K562 (cell line): ENCODE measurements at regions not wholly inside any gene's neighbourhood (a gene's known extent, or its start where the extent isn't known, plus 50 kb on each side); places are given as distances from the start of the nearest gene placed in this dataset.

ENCODE experiments used
- ATAC-seq: fragments of 200-7000 bp; cut with Tn5 transposase; 3 replicates; pipeline ENCODE4 v1.9.1; 2020; ENCODE audit warnings: moderate library complexity
- BruUV-seq: library from RNA; stranded (reverse); fragments of 400-500 nt; replicated peaks from 2 replicates; lab custom pipeline; 2021; lab: Mats Ljungman, UMichigan
- CTCF ChIA-PET: fragments of 300-600 bp; formaldehyde crosslinking; extraction: SDS; loops from one replicate; lab custom pipeline; 2021; ENCODE audit warnings: low intra/inter-chr PET ratio; lab: Yijun Ruan, JAX
- POLR2A ChIA-PET: fragments of 300-600, 350-650 bp; sonication (Branson Sonifier 250); formaldehyde crosslinking; extraction: SDS; loops from one replicate; lab custom pipeline; 2021; ENCODE audit warnings: antibody characterized with exemption, inconsistent platforms; lab: Yijun Ruan, JAX
- DNase-seq, 4 experiments: peaks; one replicate each; pipeline versions ENCODE4 v3.0.0 to v3.0.0-alpha.2; 2011 to 2018; ENCODE audit warnings: low spot score in 3 of 4, mixed read lengths in 3 of 4; ENCODE audit errors: extremely low read depth in 1 of 4
- FAIRE-seq: peaks from 2 replicates; lab custom pipeline; 2011; peaks lifted over from hg19 to GRCh38; lab: Jason Lieb, UNC
- H2AFZ ChIP-seq: 2 replicates; pipeline ENCODE4 v1.6.0; 2011; ENCODE audit warnings: low read depth, low read length, control low read depth, inconsistent platforms
- H3K27ac ChIP-seq: fragments of 200-600 bp; 3 replicates; pipeline ENCODE4 v1.8.0; 2011; ENCODE audit warnings: low read depth, mild to moderate bottlenecking, control low read depth, inconsistent platforms, low read length, moderate library complexity, mixed read lengths; ENCODE audit errors: extremely low read depth
- H3K27me3 ChIP-seq, 2 experiments: fragments of 300-600 bp in 1 of 2; 2 replicates in 1 of 2; 3 replicates in 1 of 2; pipeline versions ENCODE4 v1.6.0 to v1.8.0; 2011; ENCODE audit warnings: inconsistent platforms in 2 of 2, low read length in 2 of 2, mild to moderate bottlenecking in 1 of 2, mixed read lengths in 1 of 2, moderate library complexity in 1 of 2; ENCODE audit not compliant: control insufficient read depth in 2 of 2, insufficient read depth in 2 of 2
- H3K36me3 ChIP-seq: fragments of 300-600 bp; 3 replicates; pipeline ENCODE4 v1.8.0; 2011; ENCODE audit warnings: mild to moderate bottlenecking, low read length, inconsistent platforms; ENCODE audit not compliant: control insufficient read depth, insufficient read depth
- H3K4me1 ChIP-seq, 2 experiments: fragments of 200-600 bp in 1 of 2; replicated peaks in 1 of 2; 2 replicates in 1 of 2; 3 replicates in 1 of 2; pipeline versions ENCODE4 v1.5.1 to v1.8.0; 2011; ENCODE audit warnings: inconsistent platforms in 2 of 2, low read length in 2 of 2, mild to moderate bottlenecking in 1 of 2, mixed read lengths in 1 of 2, moderate library complexity in 1 of 2; ENCODE audit not compliant: control insufficient read depth in 2 of 2, insufficient read depth in 2 of 2
- H3K4me2 ChIP-seq: 2 replicates; pipeline ENCODE4 v1.6.1; 2011; ENCODE audit warnings: low read length, control low read depth, inconsistent platforms, mixed read lengths; ENCODE audit not compliant: insufficient read depth
- H3K4me3 ChIP-seq: fragments of 200-600 bp; sonication (generic), shearing (Covaris generic); 2 replicates; pipeline ENCODE4 v1.5.1; 2016; ENCODE audit warnings: control low read depth, inconsistent platforms
- H3K79me2 ChIP-seq: fragments of 200-600 bp; 3 replicates; pipeline ENCODE4 v1.8.0; 2011; ENCODE audit warnings: low read length, inconsistent platforms; ENCODE audit not compliant: control insufficient read depth, insufficient read depth
- H3K9ac ChIP-seq, 2 experiments: 2 replicates each; pipeline versions ENCODE4 v1.6.0 to v1.6.1; 2011; ENCODE audit warnings: low read depth in 2 of 2, low read length in 2 of 2, control low read depth in 1 of 2, inconsistent platforms in 1 of 2, mild to moderate bottlenecking in 1 of 2, mixed read lengths in 1 of 2; ENCODE audit not compliant: insufficient read depth in 1 of 2
- H3K9me1 ChIP-seq: one replicate; pipeline ENCODE4 v1.6.0; 2011; ENCODE audit warnings: inconsistent platforms, mild to moderate bottlenecking, low read length, moderate library complexity; ENCODE audit not compliant: control insufficient read depth, insufficient read depth
- H3K9me3 ChIP-seq: replicated peaks from 2 replicates; pipeline ENCODE4 v1.5.1; 2011; ENCODE audit warnings: low read depth, low read length, inconsistent platforms; ENCODE audit not compliant: control insufficient read depth, insufficient read depth
- H4K20me1 ChIP-seq: replicated peaks from 2 replicates; pipeline ENCODE4 v1.6.1; 2011; ENCODE audit warnings: low read length, inconsistent platforms, mixed read lengths; ENCODE audit not compliant: control insufficient read depth, insufficient read depth
- CC2D1A ChIP-seq: fragments of 450-650 bp; IDR thresholded peaks from 2 replicates; pipeline ENCODE4 v1.6.1; 2017; ENCODE audit warnings: mild to moderate bottlenecking
- ELF2 ChIP-seq: fragments of 250-450 bp; sonication (Bioruptor Pico); IDR thresholded peaks from 2 replicates; pipeline ENCODE4 v1.5.0; 2021; ENCODE audit warnings: mild to moderate bottlenecking
- ERF ChIP-seq: fragments of 450-650 bp; formaldehyde crosslinking; IDR thresholded peaks from 2 replicates; pipeline ENCODE4 v1.4.0; 2020; ENCODE audit warnings: mild to moderate bottlenecking, mixed read lengths
- HNRNPK ChIP-seq: fragments of 200-400 bp; formaldehyde crosslinking; IDR thresholded peaks from one replicate; pipeline ENCODE4 v1.6.1; 2018; ENCODE audit warnings: mild to moderate bottlenecking, low read depth, low read length; ENCODE audit not compliant: poor library complexity, severe bottlenecking
- NUFIP1 ChIP-seq: fragments of 450-650 bp; IDR thresholded peaks from 2 replicates; pipeline ENCODE4 v1.6.1; 2018; ENCODE audit not compliant: partially characterized antibody
- POLR2AphosphoS2 ChIP-seq: IDR thresholded peaks from 2 replicates; pipeline ENCODE4 v1.6.1; 2012; ENCODE audit warnings: low read length, improper control_type of control experiment
- POLR3A ChIP-seq: IDR thresholded peaks from 2 replicates; pipeline ENCODE4 v1.6.1; 2011; ENCODE audit warnings: borderline replicate concordance, mild to moderate bottlenecking, moderate library complexity; ENCODE audit not compliant: insufficient read length, insufficient read depth; ENCODE audit errors: extremely low read depth
- XRCC4 ChIP-seq: IDR thresholded peaks from one replicate; pipeline ENCODE4 v1.6.1; 2011; ENCODE audit not compliant: insufficient read depth, insufficient read length; ENCODE audit errors: extremely low read depth
- ZNF282 ChIP-seq: sonication (generic); formaldehyde crosslinking; IDR thresholded peaks from 2 replicates; pipeline ENCODE4 v1.8.1; 2023; ENCODE audit warnings: missing genetic modification reagents
- ZNF324 ChIP-seq: fragments of 250-450 bp; sonication (Bioruptor Pico); IDR thresholded peaks from 2 replicates; pipeline ENCODE4 v1.4.0; 2020; ENCODE audit warnings: mild to moderate bottlenecking
- ZSCAN32 ChIP-seq: fragments of 450-650 bp; formaldehyde crosslinking; IDR thresholded peaks from 2 replicates; pipeline ENCODE4 v1.4.0; 2020; ENCODE audit warnings: mild to moderate bottlenecking, moderate library complexity
- WGBS: fragments of 100-300 bp; shearing (Covaris generic); methylation state at CpG from one replicate; pipeline ENCODE4 v1.1.6; 2016; ENCODE audit warnings: low coverage, mixed read lengths; ENCODE audit not compliant: insufficient coverage; ENCODE audit errors: missing lambda C conversion rate; 5-methylcytosine and 5-hydroxymethylcytosine counted together
- in situ Hi-C: fragments of 300-500 bp; cut with MboI; formaldehyde crosslinking; loops from 4 replicates; pipeline ENCODE4 v1.15.0; 2018; ENCODE audit warnings: inconsistent platforms, mixed read lengths
- intact Hi-C: fragments of 100-400 bp; cut with micrococcal nuclease; formaldehyde crosslinking; loops from 2 replicates; pipeline ENCODE4 v1.14.2; 2022
- TF ChIP-seq, protein P1 (sequence below): fragments of 450-650 bp; IDR thresholded peaks from 2 replicates; pipeline ENCODE4 v1.6.1; 2018; ENCODE audit warnings: mild to moderate bottlenecking, low read depth; ENCODE audit not compliant: partially characterized antibody
- TF ChIP-seq, protein P2 (sequence below), 2 experiments: fragments of 450-650 bp; conservative IDR thresholded peaks; 2 replicates each; pipeline ENCODE4 v1.6.1; 2017; ENCODE audit warnings: mild to moderate bottlenecking in 2 of 2, moderate library complexity in 2 of 2
- TF ChIP-seq, protein P3 (sequence below): fragments of 250-450 bp; sonication (Bioruptor Pico); IDR thresholded peaks from 2 replicates; pipeline ENCODE4 v1.4.0; 2020; ENCODE audit warnings: mild to moderate bottlenecking, moderate library complexity

DNA sequence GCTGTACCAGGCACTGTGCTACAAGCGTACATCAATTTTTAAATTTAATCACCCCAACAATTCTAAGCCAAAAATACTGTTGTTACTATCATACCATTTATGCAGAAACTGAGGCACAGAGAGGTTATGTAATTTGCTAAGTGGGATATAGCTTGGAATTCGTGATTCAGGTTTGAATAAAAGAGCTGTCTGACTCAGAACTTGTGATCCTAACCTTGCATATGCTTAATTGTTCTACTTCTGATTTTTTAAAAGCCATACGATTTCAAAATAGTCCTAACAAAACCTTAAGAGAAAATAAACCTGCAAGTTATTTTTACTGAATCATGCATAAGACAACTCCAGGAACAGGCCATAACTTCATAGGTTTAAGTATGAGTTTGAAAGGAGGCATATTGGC, 498.0 kb upstream of the CFAP20DC start:
- no peaks in the 10 kb centered on the region for H3K4me1 ChIP-seq
- no peaks in the 10 kb centered on the region for H4K20me1 ChIP-seq
- no peaks in the 10 kb centered on the region for H3K27me3 ChIP-seq
- DNase-seq: no peak
- H3K27ac ChIP-seq: no peak overlapping the region
- no peaks in the 10 kb centered on the region for H3K9me3 ChIP-seq
- H3K4me3 ChIP-seq: no peak overlapping the region
- TF ChIP-seq XRCC4: no peak
- TF ChIP-seq CC2D1A: no peak
- TF ChIP-seq, protein P1, sequence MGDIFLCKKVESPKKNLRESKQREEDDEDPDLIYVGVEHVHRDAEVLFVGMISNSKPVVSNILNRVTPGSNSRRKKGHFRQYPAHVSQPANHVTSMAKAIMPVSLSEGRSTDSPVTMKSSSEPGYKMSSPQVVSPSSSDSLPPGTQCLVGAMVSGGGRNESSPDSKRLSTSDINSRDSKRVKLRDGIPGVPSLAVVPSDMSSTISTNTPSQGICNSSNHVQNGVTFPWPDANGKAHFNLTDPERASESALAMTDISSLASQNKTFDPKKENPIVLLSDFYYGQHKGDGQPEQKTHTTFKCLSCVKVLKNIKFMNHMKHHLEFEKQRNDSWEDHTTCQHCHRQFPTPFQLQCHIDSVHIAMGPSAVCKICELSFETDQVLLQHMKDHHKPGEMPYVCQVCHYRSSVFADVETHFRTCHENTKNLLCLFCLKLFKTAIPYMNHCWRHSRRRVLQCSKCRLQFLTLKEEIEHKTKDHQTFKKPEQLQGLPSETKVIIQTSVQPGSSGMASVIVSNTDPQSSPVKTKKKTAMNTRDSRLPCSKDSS: no peak
- TF ChIP-seq ERF (CRISPR knock-in tag): no peak
- no peak for TF ChIP-seq ELF2
- TF ChIP-seq NUFIP1: no peak
- no peak for TF ChIP-seq HNRNPK
- TF ChIP-seq ZNF324 (CRISPR knock-in tag): no peak
- no peak for TF ChIP-seq ZNF282 (CRISPR knock-in tag)
- TF ChIP-seq, protein P2, sequence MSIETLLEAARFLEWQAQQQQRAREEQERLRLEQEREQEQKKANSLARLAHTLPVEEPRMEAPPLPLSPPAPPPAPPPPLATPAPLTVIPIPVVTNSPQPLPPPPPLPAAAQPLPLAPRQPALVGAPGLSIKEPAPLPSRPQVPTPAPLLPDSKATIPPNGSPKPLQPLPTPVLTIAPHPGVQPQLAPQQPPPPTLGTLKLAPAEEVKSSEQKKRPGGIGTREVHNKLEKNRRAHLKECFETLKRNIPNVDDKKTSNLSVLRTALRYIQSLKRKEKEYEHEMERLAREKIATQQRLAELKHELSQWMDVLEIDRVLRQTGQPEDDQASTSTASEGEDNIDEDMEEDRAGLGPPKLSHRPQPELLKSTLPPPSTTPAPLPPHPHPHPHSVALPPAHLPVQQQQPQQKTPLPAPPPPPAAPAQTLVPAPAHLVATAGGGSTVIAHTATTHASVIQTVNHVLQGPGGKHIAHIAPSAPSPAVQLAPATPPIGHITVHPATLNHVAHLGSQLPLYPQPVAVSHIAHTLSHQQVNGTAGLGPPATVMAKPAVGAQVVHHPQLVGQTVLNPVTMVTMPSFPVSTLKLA (conservative IDR thresholded peaks at IDR 0.05): no peak
- TF ChIP-seq, protein P3, sequence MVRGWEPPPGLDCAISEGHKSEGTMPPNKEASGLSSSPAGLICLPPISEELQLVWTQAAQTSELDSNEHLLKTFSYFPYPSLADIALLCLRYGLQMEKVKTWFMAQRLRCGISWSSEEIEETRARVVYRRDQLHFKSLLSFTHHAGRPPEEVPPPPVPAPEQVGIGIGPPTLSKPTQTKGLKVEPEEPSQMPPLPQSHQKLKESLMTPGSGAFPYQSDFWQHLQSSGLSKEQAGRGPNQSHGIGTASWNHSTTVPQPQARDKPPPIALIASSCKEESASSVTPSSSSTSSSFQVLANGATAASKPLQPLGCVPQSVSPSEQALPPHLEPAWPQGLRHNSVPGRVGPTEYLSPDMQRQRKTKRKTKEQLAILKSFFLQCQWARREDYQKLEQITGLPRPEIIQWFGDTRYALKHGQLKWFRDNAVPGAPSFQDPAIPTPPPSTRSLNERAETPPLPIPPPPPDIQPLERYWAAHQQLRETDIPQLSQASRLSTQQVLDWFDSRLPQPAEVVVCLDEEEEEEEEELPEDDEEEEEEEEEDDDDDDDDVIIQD (CRISPR knock-in tag): no peak
- TF ChIP-seq POLR2AphosphoS2: no peak
- TF ChIP-seq POLR3A: no peak
- TF ChIP-seq ZSCAN32 (CRISPR knock-in tag): no peak
- TF ChIP-seq, all 486 proteins: peak for 0
- BruUV-seq: no TSS peak
- no peaks in the 10 kb centered on the region for H3K36me3 ChIP-seq
- intact Hi-C loops: no loop called here
- ChIA-PET CTCF (no interaction called here), POLR2A (no interaction called here)
- FAIRE-seq (no peak), ATAC-seq (no peak)
- WGBS: 7% methylated on average over 3 of the region's 3 CpGs
- no peak overlapping the region for H2AFZ ChIP-seq
- H3K9ac ChIP-seq: no peak overlapping the region
- H3K4me2 ChIP-seq: no peak overlapping the region
- H3K79me2 ChIP-seq: no peaks in the 10 kb centered on the region
- in situ Hi-C loops: no loop called here
- H3K9me1 ChIP-seq: no peaks in the 10 kb centered on the region
